ENCODE measurements at regions not wholly inside any gene's neighbourhood (a gene's known extent, or its start where the extent isn't known, plus 50 kb on each side); places are given as distances from the start of the nearest gene placed in this dataset.

GRCh38 chr22:48340727-48341709 lies 1486.7 kb downstream of the BRD1 start:
- no peak for DNase-seq (ENCODE audit: low spot score)
- no peak for TF ChIP-seq CTCF (IDR thresholded peaks at IDR 0.05)
- ATAC-seq (ENCODE audit: low FRiP score), result no peak

- ATAC-seq (ENCODE audit: low FRiP score), result no peak
- no peak for DNase-seq (ENCODE audit: low spot score)
- TF ChIP-seq CTCF (IDR thresholded peaks at IDR 0.05), result no peak
These were observed 1487.5 kb downstream of the BRD1 start for GRCh38 chr22:48340191-48340590.

DNA sequence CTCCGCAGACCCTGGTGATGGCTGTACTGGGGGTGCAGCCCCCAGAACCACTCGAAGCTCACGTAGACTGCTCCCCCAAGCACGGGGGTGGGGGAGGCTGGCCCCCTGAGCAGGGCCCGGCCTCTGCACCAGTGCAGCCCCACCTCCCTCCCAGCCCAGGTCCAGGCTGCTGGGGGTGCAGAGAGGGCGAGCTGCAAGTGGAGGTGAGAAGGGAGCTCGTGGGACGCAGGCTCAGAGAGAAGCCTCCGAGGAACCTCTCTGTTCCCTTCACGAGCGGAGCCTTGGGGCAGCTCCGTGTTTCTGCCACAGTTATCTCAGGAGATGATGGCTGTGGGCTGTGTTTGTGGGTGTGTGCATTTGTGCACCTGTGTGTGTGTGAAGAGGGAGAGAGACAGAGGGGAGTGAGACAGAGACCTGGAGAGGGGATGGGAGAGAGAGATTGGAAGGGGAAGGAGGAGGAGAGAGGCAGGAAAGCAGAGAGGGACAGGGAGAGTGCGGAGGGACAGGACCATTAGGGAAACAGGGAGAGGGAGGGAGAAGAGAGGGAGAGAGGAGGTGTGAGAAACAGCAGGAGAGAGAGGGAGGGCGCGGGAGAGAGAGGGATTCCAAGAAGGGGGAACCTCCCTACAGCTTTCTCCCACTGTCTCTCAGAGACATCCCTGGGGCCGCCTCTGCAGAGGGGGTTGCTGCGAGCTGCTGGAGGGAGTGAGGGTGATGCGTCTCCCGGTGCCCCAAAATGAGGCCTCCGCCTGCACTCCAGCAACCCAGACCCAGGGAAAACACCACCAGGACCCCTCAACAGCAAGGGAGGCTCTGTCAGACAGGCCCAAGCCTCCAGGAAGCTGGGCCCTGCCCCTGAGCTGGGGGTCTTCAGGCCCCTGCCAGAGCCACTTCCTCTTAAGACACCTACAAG lies 1488.6 kb downstream of the BRD1 start:
- no peak for TF ChIP-seq CTCF (IDR thresholded peaks at IDR 0.05)
- no peak for DNase-seq (ENCODE audit: low spot score)
- no peak for ATAC-seq (ENCODE audit: low FRiP score)

DNA sequence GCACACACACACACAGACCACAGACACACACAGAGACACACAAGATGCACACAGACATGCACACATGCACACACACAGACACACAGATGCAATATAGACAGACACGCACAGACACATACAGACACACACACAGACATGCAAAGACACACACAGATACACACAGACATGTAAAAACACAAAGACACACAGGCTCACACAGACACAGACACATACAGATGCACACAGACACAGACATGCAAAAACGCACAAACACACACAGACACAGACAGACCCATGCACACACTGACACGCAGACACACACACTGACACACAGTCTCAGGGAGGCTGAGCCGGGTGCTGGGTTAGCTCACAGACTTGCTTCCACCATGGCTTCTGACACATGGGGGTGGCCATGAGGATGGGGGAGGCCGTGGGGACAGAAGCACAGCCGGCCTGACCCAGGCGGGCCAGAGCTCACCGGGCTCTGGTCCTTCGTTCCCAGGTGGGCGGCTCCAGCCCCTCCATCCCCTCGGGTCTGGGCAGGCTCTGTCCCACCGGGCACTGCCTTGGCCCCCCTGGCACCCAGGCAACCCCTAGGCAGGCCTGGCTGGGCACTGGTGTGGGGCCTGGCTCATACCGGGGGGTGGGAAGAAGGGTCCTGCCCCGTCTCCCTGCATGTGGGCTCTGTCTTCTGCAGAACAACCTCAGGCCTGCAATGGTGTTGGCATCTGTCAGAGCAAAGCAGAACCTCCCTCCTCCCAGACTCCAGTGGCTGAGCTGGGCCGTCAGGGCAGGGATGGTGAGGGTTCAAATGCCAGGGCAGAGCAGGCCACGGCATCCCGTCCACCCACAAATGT lies 1489.5 kb downstream of the BRD1 start:
- DNase-seq (ENCODE audit: low spot score), result no peak
- TF ChIP-seq CTCF (IDR thresholded peaks at IDR 0.05), result no peak
- no peak for ATAC-seq (ENCODE audit: low FRiP score)

- no peak for TF ChIP-seq CTCF (IDR thresholded peaks at IDR 0.05)
These were observed 1491.2 kb downstream of the BRD1 start for GRCh38 chr22:48336339-48337060.

More at GRCh38 chr22:48336339-48337060, 1491.2 kb downstream of the BRD1 start:
- DNase-seq (ENCODE audit: low spot score) (no peak), ATAC-seq (ENCODE audit: low FRiP score) (no peak)

All from omental fat pad (tissue), 3 donors.